ENCODE measurements at regions not wholly inside any gene's neighbourhood (a gene's known extent, or its start where the extent isn't known, plus 50 kb on each side); places are given as distances from the start of the nearest gene placed in this dataset.

- no peak overlapping the region for H3K4me3 ChIP-seq
- no peak for DNase-seq
- no peaks in the 10 kb centered on the region for H3K27me3 ChIP-seq
- H3K4me1 ChIP-seq: no peaks in the 10 kb centered on the region
- no peak for TF ChIP-seq CTCF (IDR thresholded peaks at IDR 0.05)
- no peak for TF ChIP-seq POLR2A (IDR thresholded peaks at IDR 0.05)
- no peaks in the 10 kb centered on the region for H3K9me3 ChIP-seq
- no peaks in the 10 kb centered on the region for H3K36me3 ChIP-seq
- intact Hi-C loops (cut with DNase I; ENCODE audit: low total_unique reads): no loop called here
- no peak overlapping the region for H3K27ac ChIP-seq
Observed at GRCh38 chr7:46115410-46115809, 194.3 kb upstream of the IGFBP3 start.

GRCh38 chr7:46109437-46109836 lies 188.4 kb upstream of the IGFBP3 start:
- no peak for DNase-seq
- intact Hi-C loops (cut with DNase I; ENCODE audit: low total_unique reads): no loop called here
- TF ChIP-seq POLR2A (IDR thresholded peaks at IDR 0.05) (no peak), CTCF (IDR thresholded peaks at IDR 0.05) (no peak)
- Histone ChIP-seq H3K9me3 (no peaks in the 10 kb centered on the region), H3K36me3 (no peaks in the 10 kb centered on the region), H3K27me3 (no peaks in the 10 kb centered on the region), H3K4me1 (no peaks in the 10 kb centered on the region), H3K4me3 (no peak overlapping the region), H3K27ac (no peak overlapping the region)

- no peak for TF ChIP-seq POLR2A (IDR thresholded peaks at IDR 0.05)
- TF ChIP-seq CTCF (IDR thresholded peaks at IDR 0.05): no peak
- Histone ChIP-seq H3K4me1 (no peaks in the 10 kb centered on the region), H3K9me3 (no peaks in the 10 kb centered on the region), H3K27me3 (no peaks in the 10 kb centered on the region), H3K27ac (no peak overlapping the region), H3K4me3 (no peak overlapping the region), H3K36me3 (no peaks in the 10 kb centered on the region)
- intact Hi-C loops (cut with DNase I; ENCODE audit: low total_unique reads): no loop called here
- DNase-seq: no peak
Observed at GRCh38 chr7:46108272-46108671, 187.2 kb upstream of the IGFBP3 start.

GRCh38 chr7:46107610-46108217 lies 186.6 kb upstream of the IGFBP3 start:
- H3K9me3 ChIP-seq: no peaks in the 10 kb centered on the region
- intact Hi-C loops (cut with DNase I; ENCODE audit: low total_unique reads): no loop called here

GRCh38 chr7:46100521-46100920 lies 179.4 kb upstream of the IGFBP3 start:
- no peaks in the 10 kb centered on the region for H3K36me3 ChIP-seq
- no peak for DNase-seq
- TF ChIP-seq POLR2A (IDR thresholded peaks at IDR 0.05) (no peak), CTCF (IDR thresholded peaks at IDR 0.05) (no peak)
- H3K27ac ChIP-seq: no peak overlapping the region
- H3K9me3 ChIP-seq: no peaks in the 10 kb centered on the region
- no peak overlapping the region for H3K4me3 ChIP-seq
- H3K27me3 ChIP-seq: no peaks in the 10 kb centered on the region
- H3K4me1 ChIP-seq: no peaks in the 10 kb centered on the region
- intact Hi-C loops (cut with DNase I; ENCODE audit: low total_unique reads): no loop called here

More at GRCh38 chr7:46107610-46108217, 186.6 kb upstream of the IGFBP3 start:
- no peak for TF ChIP-seq CTCF (IDR thresholded peaks at IDR 0.05)
- no peak overlapping the region for H3K27ac ChIP-seq
- H3K27me3 ChIP-seq: no peaks in the 10 kb centered on the region
- H3K4me3 ChIP-seq: no peak overlapping the region
- no peaks in the 10 kb centered on the region for H3K36me3 ChIP-seq
- no peaks in the 10 kb centered on the region for H3K4me1 ChIP-seq
- DNase-seq: no peak
